ENCODE measurements at regions not wholly inside any gene's neighbourhood (a gene's known extent, or its start where the extent isn't known, plus 50 kb on each side); places are given as distances from the start of the nearest gene placed in this dataset.

DNA sequence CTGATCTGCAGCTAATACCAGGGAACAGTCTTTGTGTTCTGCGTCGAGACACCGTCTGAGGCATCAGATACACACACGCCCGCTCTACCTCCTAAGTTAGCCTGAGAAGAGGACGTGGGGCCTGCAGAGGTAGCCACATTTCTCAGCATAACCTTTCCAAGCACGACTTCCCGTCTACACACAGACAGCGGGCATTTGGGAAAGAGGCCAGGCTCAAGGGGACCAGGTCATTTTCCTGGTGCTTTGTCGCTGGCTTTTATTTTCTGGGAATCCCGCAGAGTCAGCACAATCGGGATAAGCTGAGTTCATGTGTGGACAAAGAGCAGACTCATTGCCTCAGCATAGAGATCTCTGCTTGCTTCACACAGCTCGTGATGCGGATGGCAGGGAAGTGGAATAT lies 72.5 kb upstream of the SMYD2 start:
- DNase-seq = no peak

DNA sequence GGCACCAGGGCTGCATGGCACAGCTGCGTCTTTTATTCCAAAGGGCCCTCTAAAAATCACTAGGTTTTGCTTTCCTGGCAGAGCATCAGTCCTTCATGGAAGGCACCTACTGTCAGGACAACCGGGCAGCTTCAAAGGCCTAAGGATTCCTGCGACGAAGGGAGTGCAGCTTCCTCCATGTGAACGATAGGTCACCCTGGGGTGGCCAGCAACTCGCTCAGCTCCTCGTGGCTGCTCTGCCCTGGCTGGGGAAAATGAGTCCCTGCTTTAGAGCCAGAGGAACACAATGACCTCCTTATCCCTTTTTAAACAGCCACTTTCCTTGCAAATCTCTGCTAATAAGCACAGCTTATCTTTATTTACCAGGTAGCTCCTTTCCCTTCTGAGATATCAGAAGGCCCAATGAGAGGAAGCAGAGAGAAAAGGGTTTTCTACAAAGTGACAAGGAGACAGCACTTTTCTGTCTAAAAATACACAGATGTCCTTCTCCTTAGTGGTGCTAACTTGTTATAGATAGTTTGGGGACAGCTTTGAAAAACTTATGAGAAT lies 71.6 kb upstream of the SMYD2 start:
- no peak for DNase-seq

DNA sequence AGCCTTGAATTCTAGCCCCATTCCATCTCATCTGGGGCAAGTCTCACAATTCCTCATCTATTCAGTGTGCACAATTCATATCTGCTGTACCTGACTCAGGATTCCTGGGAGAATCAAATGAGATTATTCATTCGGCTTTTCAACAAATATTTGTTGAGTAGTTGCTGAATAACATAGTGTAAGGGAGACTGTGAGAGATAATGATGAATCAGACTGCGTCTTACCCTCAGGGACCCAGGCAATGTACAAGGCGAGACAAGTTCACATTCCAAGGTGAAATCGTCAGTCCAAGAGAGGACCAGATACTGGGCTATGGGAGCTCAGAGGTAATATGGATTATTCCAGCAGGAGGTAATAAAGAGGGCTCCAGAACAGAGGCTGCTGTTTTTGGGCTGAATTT lies 67.8 kb upstream of the SMYD2 start:
- no peak for DNase-seq

DNA sequence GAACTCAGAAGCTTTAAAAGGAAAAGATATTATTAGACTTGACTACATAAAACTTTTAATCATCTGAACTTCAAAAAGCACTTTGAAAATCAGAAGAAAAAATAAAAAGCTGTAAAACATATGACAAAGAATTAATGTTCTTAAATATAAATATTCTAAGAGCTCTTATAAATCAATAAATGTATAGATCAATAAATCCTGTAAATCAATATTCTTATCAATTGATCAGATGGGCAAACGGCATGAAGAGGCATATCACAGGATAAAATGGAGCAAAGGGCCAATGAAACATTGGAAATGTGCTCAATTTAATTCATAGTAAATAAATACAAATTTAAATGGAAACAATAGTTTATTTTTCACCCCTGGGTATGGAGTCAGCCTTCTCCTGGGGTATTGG lies 66.1 kb upstream of the SMYD2 start:
- no peak for DNase-seq

DNA sequence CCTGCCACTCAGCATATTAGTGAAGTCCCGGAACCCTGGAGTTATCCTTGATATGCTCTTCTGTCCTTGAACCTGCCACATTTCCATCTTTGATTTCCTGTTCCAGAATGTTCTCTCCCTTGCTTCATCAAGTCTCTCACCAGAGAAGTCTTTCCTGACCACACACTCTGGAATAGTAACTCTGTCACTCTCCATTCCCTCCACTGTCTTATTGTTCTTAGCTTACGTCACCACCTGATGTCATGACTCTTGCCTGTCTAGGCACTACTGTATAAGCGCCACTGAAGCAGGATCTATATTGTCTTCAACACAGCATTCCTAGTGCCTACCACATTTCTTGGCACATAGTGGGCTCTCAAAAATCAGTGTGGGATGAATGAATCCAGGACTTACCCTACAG lies 65.4 kb upstream of the SMYD2 start:
- DNase-seq = no peak

DNA sequence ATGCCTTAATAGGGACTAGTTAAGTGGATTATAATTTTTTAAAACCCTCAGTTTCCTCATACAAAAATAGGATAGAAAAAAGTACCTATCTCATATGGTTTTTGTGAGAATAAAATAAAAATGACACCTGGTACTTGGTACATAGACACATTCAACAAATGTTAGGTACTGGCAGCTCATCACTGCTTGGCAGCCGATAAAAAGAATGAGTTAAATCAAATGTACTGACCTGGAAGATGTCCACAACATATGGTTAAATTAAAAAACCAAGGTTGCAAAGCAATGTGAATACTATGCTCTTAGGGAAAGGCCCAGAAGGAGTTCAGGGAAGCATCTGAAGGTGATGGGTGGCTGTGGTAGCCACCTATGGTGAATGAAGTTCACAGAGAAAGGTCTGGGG lies 64.9 kb upstream of the SMYD2 start:
- DNase-seq = no peak

DNA sequence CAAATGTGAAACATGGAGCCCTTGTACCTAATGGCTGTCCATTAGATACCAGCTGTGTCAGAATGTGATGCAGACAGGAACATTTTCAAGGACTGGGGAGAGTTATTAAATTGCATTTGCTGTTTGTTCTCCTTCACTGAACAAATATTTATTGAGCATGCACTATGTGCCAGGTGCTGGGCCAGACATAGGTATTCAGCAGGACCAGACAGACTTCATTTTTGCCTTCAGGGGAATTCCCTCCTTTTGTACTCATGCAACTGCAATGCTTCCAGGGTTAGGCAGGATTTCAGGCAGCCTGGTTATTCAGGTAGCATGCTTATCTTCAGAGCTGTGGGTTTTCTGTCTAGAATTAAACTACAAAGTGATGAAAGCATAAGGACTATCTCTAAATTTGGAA lies 64.2 kb upstream of the SMYD2 start:
- no peak for DNase-seq

DNA sequence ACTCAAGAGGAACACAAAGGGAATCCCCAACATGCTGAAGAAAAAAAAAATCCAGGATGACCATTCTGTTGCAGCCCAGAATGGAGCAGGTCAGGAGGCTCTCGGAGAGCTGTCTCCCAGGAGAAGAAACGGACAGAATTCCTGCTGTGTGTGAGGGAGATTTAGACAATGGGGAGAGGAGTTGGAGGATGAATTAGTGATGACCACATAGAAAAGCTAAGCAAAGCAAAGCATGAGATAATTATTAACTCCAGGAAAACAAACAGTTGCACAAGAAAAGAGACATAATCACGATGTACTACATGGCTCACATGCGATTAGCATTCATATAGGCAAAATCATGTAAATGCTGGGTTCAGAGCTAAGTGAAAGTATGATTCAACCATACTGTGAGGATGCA lies 61.1 kb upstream of the SMYD2 start:
- no peak for DNase-seq

DNA sequence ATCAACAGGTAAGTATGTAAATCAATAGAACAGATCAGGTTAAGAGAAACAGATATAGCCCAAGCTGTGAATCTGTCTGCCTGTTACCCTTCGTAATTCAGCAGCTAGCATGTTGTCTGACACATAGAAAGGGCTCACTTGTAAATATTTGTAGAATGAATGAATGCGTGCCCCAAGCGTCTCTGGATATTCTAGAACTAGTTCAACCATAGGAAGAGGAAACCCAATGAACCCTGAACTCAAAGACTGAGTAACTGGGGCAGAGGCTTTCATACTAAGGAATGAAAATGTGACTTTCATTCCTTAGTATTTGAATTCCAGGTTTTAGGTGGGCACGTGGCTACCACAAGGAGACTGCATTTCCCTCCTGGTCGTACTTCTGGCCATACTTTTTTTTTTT lies 60.1 kb upstream of the SMYD2 start:
- no peak for DNase-seq

DNA sequence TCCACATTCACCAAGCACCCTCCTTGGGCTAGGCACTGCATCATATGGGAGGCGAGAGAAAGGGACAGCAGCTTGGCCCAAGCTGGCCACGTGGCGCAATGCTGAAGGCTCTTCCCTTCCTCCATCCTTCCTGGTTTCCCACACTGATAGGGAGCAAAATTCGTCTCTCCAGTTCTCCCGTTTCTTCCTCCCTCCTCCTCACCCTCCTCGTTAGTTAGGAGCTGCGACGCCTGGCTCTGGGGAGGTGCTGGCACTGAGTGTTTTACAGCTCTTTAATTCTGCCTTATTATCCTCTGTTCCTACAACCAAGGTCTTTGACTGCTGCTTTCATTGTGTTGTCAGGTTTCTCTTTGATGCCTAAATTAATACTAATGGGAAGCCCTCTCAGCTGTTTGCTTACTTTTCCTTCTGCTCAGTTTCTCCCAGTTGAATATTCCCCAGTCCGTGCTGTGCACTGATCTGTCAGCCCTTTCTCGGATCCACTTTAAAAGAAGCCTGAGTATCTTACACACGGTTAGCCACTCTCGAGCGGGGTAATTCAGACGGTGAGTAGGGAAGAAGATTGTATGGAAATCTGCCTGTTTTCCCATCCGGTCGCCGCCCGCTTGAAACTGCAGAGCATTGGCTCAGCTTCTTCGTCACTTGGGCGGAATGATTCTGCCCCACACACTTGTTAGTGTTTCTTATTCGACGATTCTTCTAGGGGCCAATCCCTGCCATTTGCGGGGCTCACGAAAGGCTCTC lies 56.2 kb upstream of the SMYD2 start:
- no peak for DNase-seq

DNA sequence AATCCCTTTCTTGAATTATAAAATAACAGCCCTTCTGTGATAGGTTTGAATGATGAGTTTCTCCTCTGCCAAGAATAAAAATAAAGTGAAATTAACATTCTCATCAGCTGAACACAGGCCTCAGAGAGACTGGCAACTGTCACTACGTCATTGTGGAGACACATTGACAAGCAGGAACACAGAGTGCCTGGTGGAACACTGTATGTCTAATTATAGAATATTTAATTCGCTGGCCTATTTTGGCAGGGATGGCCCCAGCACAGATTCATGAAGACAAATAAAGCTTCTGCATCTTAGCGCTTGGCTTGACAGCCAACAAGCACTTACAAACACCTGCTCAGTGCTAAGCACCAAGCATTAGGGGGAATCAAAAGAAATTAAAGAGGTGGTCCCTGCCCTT lies 52.0 kb upstream of the SMYD2 start:
- DNase-seq = no peak

DNA sequence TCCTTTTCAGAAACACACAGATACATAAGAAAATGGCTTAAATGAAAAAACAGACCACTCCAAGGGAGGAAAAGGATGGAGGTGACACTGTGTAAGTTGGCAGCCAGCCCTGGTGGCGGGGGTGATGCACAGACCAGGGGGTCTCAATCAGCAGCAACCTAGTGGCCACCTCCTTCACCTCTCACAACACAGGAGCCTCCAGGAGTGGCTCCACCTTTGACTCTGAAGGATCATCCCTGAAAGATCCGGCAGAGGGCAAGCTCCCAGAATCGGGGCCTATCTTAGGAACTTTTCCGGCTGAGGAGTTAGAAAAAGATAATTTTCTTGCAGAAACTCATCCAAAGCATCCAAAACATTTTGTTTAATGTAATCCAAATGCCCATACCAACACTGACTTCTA lies 51.2 kb upstream of the SMYD2 start:
- no peak for DNase-seq
